RKO (cell line): ENCODE measurements at regions not wholly inside any gene's neighbourhood (a gene's known extent, or its start where the extent isn't known, plus 50 kb on each side); places are given as distances from the start of the nearest gene placed in this dataset.

Experiments used
- DNase-seq: peaks from one replicate; pipeline ENCODE4 v3.0.0-alpha.2; 2016; ENCODE audit warnings: low spot score

DNA sequence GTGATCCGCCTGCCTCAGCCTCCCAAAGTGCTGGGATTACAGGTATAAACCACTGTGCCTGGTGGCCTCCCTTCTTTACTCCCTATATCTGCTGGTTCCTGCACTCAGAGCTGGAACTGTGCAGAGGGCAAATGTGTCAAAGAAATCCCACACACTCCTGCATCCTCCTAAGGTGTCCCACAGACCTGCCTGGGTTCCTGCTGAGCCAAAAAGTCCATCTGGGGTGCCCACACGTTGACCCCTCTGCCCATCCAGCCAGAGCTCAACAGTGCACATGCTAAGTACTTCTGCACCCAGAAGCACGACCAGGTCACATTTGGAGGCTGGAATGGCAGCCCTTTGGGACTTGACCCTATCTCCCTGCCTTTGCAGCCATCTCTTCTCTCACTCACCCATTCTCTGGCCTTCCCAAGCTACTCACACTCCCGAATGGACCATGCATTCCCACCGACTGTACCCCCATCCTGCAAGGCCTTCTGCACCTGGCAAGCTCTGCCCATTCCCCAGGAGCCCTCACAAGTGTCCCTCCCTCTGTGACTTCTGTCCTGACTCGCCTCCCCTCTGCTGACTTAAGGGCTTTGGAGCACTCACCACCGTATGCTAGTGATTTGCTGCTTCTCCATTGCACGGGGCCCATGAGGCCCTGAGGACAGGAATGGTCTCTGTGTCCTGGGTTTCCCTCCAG, 152.1 kb downstream of the KCTD15 start:
- no peak for DNase-seq

DNA sequence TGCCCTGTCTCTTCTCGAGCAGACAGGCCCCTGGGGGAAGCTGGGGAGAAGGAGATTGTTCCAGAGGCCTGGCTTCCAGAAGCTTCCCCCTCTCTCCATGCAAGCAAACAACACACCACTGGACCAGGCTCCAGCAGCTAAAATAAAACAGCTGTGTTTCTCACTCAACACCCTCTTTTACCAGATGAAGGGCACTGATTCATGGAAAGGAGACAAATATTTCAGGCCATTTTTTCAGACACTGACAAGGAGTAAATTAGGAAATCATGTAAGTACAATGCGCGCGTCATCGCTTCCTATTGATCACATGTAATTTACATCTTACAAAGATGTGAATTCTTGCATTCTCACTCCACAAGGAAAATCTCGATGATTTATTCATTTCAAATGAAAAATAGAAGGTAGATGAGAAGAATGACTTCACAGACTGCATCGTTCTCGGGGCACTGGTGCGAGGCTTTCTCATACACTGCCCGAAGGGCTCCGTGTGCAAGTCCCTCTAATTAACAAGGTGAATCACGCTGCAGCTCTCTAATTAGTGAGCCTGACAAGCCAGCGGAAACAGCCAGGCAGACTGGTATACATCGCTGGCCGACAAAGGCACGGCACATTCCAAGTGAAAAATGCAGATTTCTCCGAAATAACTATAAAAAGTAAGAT, 153.6 kb downstream of the KCTD15 start:
- DNase-seq, result no peak

DNA sequence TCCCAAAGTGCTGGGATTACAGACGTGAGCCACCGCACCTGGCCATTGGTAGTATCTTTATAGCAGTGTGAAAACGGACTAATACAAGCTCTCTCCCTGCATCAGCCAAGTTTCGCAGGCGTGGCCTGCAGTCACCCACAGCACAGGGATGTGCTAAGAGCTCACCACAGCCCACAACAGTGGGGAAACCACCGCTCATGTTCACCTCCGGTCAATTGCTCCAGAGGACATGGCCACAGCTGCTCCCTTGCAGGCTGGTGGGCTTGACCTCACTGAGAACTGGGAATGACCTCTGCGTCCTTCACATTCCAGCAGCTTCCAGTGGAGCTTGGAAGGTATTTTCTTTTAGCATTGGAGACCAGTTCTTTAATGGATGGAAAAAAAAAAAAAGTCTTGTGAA, 156.4 kb downstream of the KCTD15 start:
- no peak for DNase-seq

DNA sequence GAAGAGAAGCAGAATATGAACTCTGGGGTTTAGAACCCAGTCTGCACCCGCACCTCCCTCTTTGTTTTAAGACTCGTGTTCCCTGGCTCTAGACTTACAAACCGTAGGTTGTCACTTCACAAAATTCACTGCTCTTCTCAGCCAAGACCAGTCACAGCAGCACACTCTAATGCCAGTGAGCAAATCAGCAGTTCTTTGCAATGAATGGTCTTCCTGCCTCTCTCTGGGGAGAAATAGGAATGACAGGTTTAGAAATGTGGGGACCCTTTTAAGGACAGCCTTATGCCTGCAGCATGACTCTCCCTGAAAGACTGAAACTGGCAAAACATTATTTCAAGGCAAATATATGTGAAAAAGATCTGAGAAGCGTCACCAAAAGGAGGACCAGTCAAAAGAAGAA, 156.9 kb downstream of the KCTD15 start:
- no peak for DNase-seq

DNA sequence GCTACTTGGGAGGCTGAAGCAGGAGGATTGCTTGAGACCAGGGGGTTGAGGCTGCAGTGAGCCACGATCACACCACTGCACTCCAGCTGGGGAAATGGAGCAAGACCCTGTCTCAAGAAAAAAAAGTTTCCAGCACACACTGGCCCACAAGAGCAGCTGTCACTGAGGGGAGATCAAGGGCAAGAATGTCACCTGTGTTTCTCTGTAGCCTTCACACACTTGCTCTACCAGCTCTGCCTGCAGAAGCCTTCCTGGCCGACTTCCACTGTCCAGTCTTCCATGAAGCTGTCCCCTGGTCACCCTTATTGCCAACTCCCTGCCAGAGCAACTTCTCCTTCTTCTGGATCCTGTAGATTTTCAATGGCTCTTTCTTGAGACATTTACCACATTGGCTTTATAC, 158.0 kb downstream of the KCTD15 start:
- no peak for DNase-seq

DNA sequence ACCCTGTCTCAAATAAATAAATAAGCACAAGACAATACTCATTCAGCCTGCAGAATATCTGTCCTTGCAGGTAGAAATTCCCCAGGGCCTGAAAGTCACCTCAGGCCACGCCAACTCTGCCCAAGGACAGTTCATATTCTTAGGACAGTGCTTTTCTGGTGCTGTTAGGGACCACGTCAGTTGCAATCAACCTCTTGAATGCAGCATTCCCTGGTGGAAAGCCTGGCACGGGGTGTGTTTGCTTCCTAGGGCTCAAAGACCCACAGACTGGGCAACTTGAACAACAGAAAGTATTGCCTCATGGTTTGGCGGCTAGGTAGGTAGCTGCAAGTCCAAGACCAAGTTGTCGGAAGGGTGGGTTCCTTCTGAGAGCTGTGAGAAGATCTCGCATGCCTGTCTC, 160.3 kb downstream of the KCTD15 start:
- no peak for DNase-seq

DNA sequence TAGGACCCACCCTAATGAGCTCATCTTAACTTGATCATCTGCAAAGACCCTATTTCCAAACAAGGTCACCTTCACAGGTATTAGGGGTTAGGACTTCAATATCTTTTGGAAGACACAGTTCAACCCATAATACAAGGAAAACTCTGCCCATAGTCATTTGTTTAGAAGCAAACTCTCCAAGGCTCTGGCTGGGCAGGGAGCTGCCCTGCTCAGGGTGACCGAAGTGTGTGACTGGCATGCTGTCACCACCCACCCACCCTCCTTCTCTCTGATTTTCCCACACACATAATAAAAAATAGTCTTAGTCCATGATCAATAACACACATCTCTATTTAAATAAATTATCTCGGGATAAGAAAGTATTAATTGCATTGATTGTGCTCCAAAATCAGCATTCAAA, 161.1 kb downstream of the KCTD15 start:
- no peak for DNase-seq

DNA sequence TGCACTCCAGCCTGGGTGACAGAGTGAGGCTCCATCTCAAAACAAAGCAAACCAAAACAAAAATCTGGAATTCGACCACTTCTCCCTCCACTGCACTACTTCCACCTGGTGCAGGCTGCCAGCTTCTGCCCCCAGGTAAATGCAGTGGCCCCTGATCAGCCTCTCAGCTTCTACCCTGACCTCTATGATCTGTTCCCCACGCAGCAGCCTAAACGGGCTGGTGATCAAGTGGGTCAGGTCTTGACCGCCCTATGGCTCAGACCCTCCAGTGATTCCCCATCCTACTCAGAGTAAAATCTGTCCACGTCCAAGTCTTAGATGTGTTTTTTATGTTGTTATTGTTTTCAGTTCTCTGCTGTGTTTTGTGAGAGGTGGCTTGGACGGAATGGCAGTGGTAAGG, 163.9 kb downstream of the KCTD15 start:
- no peak for DNase-seq

DNA sequence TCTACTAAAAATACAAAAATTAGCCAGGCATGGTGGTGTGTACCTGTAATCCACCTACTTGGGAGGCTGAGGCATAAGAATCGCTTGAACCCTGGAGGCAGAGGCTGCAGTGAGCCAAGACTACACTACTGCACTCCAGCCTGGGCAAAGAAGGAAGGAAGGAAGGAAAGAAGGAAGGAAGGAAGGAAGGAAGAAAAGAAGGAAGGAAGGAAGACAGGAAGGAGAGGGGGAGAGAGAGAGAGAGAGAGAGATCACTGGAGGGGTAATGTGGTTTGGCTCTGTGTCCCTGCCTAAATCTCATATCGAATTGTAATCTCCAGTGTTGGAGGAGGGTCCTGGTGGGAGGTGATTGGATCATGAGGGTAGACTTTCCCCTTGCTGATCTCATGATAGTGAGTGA, 165.5 kb downstream of the KCTD15 start:
- no peak for DNase-seq

DNA sequence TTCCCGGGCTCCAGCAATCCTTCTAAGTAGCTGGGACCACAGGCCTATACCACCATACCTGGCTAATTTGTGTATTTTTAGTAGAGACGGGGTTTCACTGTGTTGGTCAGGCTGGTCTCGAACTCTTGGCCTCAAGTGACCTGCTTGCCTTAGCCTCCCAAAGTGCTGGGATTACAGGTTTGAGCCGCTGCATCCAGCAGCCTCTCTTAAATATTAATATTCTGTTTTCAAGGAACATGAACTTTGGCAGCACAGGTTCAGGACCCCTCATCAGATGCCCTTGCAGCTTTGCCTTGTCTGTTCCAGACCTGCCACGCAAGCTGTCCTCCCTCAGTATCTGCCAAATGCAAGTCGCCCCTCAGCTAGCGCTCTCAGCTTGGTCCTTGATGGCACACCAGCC, 166.8 kb downstream of the KCTD15 start:
- DNase-seq, result no peak

DNA sequence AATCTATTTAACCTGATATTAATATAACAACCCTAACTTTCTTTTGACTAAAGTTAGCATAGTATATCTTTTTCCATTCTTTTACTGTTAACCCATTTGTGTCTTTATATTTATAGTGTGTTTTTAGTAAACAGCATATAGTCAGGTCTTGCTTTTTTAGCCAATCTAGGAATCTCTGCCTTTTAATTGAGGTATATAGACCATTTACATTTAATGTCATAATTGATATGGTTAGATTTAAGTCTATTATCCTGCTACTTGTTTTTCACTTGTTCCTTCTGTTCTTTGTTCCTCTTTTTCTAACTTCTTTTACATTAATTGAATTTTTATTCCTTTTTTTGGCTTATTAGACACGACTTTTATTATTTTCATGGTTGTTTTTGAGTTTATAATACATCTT, 174.4 kb downstream of the KCTD15 start:
- no peak for DNase-seq

DNA sequence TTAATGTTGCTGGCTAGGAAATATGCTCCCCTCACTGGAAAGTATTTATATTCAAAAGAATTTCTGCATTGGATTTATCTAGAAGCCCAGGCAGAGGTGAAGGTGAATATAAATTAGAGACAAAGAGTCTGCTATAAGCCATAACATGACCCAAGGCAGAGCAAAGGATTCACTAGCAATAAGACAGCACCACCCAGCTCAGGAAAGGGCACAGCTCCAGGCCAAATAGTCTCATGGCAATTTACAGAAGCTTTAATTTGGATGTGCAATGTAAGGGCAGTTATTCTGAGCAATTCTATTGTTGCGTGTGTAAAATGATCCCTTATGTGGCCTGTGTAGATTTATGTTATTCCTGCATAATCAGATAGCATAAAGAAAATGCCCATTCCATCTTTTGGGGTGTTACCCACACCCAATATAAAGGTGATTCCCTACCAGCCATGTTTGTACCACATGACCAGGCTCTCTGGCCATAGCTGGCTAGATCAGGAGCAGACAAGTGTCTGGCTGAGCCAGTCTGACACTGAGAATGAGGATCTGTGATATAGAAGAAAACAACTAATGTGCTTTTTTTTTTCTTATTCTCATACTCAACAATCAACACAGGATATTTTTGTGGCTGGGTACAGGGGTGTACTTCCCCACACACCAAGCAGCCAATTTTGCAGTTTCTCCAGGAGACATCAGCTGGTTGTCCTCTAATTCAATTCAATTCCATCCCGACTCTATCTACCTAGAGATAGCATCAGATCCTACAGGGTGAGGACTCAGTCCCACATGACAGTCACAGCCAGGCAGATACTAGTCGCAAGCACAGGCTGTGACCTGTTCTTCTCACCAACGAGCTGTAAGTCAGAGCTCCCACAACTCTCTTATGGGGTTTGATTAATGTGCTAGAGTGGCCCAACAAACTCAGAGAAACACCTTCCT, 181.4 kb downstream of the KCTD15 start:
- DNase-seq, result no peak

DNA sequence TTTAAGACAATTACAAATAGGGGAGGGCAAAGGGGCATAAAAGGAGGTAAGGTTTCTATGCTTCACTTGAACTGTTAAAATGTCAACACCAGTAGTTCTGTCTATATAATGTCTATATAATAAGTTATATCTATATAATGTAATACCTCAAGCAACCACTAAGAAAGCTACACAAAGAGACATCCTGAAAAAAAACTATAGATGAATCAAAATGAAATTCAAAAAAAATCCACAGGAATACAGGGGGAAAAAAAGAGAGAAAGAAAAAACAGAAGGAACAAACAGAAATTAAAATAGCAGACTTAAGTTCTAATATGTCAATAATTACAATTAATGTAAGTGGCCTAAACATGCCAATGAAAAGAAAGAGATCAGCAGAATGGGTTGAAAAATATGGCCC, 186.0 kb downstream of the KCTD15 start:
- no peak for DNase-seq

DNA sequence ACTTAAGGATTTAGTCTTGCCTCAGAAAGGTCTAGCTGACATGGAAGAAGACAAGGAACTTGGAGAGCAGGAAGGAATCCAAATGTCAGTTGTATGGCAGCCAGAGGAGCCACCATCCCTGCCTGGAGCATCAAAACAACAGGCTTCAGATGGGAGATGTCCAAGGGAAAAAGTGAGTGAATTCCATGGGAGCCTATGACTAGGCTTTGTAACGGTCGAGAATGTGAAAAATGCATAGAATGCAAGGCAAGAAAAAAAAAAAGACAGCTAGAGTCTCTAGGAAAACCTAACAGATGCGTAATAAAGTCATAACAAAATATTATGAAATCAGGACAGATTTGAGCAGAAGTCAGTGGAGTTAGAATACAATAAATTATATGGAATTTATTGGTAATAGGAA, 183.7 kb upstream of the LSM14A start:
- no peak for DNase-seq

DNA sequence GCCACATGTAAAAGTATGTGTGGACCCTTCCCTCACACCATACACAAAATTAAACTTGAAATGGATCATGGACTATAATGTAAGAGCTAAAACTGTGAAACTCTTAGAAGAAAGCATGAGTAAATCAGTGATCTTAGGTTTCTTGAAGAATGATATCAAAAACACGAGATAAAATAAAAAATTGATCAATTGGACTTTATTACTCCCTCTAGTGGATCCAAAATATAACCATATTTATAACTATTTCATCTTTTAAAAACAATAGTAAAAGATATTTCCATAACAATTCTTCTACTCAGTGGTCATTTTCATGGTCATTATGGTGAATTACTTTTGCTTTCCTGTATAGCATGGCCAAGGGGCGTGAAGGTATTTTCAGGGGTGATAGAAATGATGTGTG, 174.6 kb upstream of the LSM14A start:
- peak; percentile 3 for DNase-seq

DNA sequence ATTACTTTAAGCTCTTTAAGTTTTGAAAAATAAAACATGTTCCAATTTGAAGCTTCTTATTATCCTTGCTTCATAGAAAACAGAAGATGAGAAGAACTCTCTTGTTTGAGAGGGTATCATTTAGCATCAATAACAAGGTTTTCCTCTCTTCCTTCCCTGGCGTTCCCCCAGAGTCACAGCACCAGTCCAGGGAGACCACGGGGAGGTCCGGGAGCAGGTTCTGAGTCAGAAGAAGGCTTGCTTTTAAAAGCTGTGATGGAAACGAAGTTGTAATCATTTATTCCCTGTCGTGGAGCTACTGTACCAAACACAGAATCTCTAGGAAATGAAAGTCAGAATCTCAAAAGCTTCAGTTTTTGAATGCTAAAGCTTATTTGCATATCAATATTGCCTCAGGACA, 174.0 kb upstream of the LSM14A start:
- DNase-seq, result no peak

DNA sequence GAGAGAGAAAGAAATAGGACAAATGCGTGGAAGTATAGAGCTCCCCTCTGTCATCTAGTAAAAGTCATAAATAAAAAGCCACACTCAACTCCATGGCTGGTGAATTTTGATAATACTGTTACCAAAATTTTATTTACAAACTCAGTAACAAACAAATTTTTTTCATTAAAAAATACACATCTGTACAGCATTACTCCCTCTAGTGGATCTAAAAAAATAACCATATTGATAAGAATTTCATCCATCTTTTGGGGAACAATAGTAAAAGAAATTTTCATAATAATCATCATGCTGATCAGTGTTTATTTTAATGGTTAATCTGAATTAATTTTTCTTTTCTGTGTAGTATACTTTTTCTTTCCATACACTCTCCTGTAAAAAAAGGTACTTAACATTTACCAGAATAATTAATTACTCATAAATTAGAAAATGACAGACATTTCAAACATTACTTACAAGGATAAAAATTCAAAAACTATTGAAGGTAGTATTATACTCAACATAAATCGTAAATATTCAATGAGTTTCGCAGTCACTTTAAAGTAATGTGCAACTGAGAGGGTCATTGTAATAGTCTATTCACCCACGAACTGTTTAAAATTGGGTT, 173.5 kb upstream of the LSM14A start:
- no peak for DNase-seq

DNA sequence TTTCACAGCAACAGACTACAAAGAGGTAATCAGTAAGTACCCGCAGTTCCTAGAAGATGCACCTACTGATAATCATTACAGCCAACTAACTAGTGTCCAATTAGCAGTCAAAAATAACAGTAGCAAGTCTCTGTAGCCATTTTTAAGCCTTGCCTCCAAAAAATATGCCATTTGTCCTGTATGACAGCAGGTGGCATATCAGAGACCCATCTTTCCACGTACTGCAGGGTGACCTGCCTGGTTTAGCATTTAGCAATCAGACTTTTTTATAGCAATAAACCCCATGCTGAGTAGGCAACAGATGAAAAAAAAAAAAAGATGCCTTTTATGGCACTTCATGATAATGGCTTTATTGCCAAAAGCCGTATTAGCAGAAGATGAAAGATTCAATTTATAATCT, 155.3 kb upstream of the LSM14A start:
- peak; percentile 12 for DNase-seq

DNA sequence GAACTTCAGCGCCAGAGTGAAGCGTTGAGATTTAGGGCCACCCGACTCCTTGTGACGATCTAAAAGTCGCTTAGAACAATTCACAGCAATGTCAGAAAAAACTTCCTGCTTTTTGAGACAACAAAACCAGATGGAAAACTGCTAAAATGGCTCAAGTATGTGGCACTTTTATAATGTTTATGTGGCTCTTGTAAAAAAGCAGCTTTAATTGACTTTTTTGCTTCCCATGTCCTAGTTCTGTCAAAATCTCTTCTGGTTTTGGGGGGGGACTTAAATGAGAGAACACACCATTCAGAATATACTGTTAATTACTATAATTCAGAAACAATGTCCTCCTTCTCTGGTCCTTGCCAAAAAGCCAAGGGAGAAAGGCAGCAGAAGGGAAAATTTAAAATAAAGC, 154.7 kb upstream of the LSM14A start:
- DNase-seq, result no peak

DNA sequence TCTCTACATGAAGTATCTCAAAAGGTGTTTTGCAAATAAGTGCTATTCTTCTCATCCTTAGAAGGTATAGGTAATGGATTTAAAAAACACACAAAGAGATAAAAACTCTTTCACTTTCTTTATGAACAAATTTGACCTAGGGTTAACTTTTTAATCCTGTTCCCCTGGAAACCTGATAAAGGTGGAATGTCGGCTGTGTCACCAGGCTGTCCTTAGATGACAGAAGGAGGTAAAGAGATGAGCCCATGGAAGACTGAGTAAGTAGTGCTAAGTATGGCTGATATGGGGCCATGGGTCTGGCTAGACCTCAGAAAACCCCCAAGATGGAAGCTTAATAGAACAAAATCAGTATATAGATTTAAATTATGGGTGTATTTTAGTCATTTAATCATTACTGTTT, 153.8 kb upstream of the LSM14A start:
- no peak for DNase-seq

DNA sequence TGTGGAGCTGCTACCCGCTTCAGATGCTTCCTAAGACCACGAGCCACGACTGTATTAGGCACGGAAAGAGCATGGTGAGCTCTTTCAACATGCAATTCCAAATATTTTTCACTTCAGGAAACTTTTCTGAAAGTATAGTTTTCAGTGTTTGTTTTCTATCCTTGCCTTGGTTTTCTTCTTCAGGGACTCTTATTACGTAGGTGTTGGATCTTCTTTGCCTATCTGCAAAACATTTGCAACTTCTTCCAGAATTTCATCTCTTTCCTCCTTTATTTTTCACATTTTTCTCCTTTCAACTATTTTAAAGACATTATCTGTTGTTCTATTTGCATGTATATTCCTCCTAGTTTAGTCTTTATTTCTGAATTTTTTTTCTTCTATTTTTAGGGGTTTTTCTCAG, 148.9 kb upstream of the LSM14A start:
- no peak for DNase-seq

DNA sequence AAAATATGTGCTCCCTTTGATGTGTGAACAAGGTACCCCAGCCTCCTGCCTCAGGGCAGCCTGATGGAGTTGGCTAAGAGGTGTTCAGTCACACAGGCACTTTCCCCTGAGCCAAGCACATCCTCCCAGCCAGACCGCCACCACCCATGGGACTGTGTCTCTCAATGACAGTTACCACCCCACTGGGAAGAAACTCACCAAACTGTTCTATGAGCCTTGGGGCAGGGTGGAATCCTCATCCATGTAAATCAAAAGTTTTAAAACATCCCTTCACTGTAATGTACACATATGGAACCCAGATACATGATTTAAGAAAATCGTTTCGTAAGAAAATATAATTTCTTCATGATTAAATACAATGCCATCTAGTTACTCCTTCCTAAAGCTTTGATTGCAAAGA, 138.4 kb upstream of the LSM14A start:
- DNase-seq, result no peak
